GM23338 (cell line): ENCODE measurements at regions not wholly inside any gene's neighbourhood (a gene's known extent, or its start where the extent isn't known, plus 50 kb on each side); places are given as distances from the start of the nearest gene placed in this dataset.

Source experiments
- ATAC-seq: fragments of 200-7000 bp; cut with Tn5 transposase; 3 replicates; pipeline ENCODE4 v1.9.1; 2020
- DNase-seq: peaks from one replicate; pipeline ENCODE4 v3.0.0-alpha.2; 2015; ENCODE audit warnings: low spot score
- H2AFZ ChIP-seq: fragments of 200-600 bp; sonication (generic); 2 replicates; pipeline ENCODE4 v1.8.0; 2016; ENCODE audit warnings: antibody characterized with exemption, mild to moderate bottlenecking, moderate library complexity
- H3F3A ChIP-seq: fragments of 200-600 bp; sonication (generic); replicated peaks from 2 replicates; pipeline ENCODE4 v1.8.0; 2017; ENCODE audit warnings: antibody characterized with exemption, mixed run types, low read depth
- H3K27ac ChIP-seq: fragments of 200-600 bp; sonication (generic); 2 replicates; pipeline ENCODE4 v1.6.1; 2016; ENCODE audit warnings: low read depth
- H3K27me3 ChIP-seq: fragments of 200-600 bp; sonication (generic); 2 replicates; pipeline ENCODE4 v1.8.0; 2016; ENCODE audit warnings: mild to moderate bottlenecking, mixed run types, moderate library complexity; ENCODE audit not compliant: insufficient read depth
- H3K36me3 ChIP-seq: fragments of 200-600 bp; sonication (generic); 2 replicates; pipeline ENCODE4 v1.8.0; 2016; ENCODE audit warnings: mild to moderate bottlenecking; ENCODE audit not compliant: insufficient read depth
- H3K4me1 ChIP-seq: fragments of 200-600 bp; sonication (generic); 2 replicates; pipeline ENCODE4 v1.8.0; 2016; ENCODE audit warnings: mild to moderate bottlenecking, moderate library complexity; ENCODE audit not compliant: insufficient read depth
- H3K4me2 ChIP-seq: fragments of 200-600 bp; sonication (generic); 2 replicates; pipeline ENCODE4 v1.7.1; 2017; ENCODE audit warnings: mixed run types
- H3K4me3 ChIP-seq: fragments of 200-600 bp; sonication (generic); 2 replicates; pipeline ENCODE4 v1.6.1; 2016; ENCODE audit warnings: mixed run types
- H3K79me2 ChIP-seq: fragments of 200-600 bp; sonication (generic); replicated peaks from 2 replicates; pipeline ENCODE4 v1.8.0; 2017; ENCODE audit warnings: mild to moderate bottlenecking; ENCODE audit not compliant: insufficient read depth
- H3K9me2 ChIP-seq: fragments of 200-600 bp; sonication (generic); 2 replicates; pipeline ENCODE4 v1.8.0; 2017; ENCODE audit not compliant: insufficient read depth
- H4K20me1 ChIP-seq: fragments of 200-600 bp; sonication (generic); replicated peaks from 2 replicates; pipeline ENCODE4 v1.8.0; 2017; ENCODE audit warnings: mild to moderate bottlenecking; ENCODE audit not compliant: insufficient read depth
- H3K27ac Mint-ChIP-seq: 2 replicates; pipeline ENCODE4 v1.8.0; 2020; ENCODE audit warnings: inconsistent platforms, mild to moderate bottlenecking, moderate library complexity, mixed read lengths
- H3K27me3 Mint-ChIP-seq: 3 replicates; pipeline ENCODE4 v1.8.0; 2022; ENCODE audit warnings: low read depth, mild to moderate bottlenecking, moderate library complexity, mixed read lengths, inconsistent platforms; ENCODE audit not compliant: insufficient read depth, poor library complexity
- H3K36me3 Mint-ChIP-seq: 3 replicates; pipeline ENCODE4 v1.8.0; 2021; ENCODE audit warnings: low read depth, mild to moderate bottlenecking, inconsistent platforms, moderate library complexity, mixed read lengths
- H3K4me1 Mint-ChIP-seq: 3 replicates; pipeline ENCODE4 v1.8.0; 2020; ENCODE audit warnings: mild to moderate bottlenecking, inconsistent platforms, mixed read lengths
- H3K4me3 Mint-ChIP-seq: 3 replicates; pipeline ENCODE4 v1.8.0; 2021; ENCODE audit warnings: moderate library complexity, mild to moderate bottlenecking, inconsistent platforms, mixed read lengths
- H3K9me3 Mint-ChIP-seq: 3 replicates; pipeline ENCODE4 v1.8.0; 2020; ENCODE audit warnings: moderate library complexity, mild to moderate bottlenecking, inconsistent platforms, mixed read lengths
- CTCF ChIP-seq, 2 experiments: fragments of 200-600 bp in 1 of 2; sonication (generic) in 1 of 2; conservative IDR thresholded peaks; 2 replicates each; pipeline versions ENCODE4 v1.5.1 to v1.6.1; 2016 to 2017; ENCODE audit warnings: antibody characterized with exemption in 2 of 2, low read depth in 2 of 2, mild to moderate bottlenecking in 2 of 2, moderate library complexity in 1 of 2
- ETS1 ChIP-seq: IDR thresholded peaks from 2 replicates; pipeline ENCODE4 v1.6.1; 2016; ENCODE audit warnings: antibody characterized with exemption
- EZH2 ChIP-seq: fragments of 200-600 bp; sonication (generic); IDR thresholded peaks from one replicate; pipeline ENCODE4 v1.8.0; 2017; ENCODE audit warnings: antibody characterized with exemption, mild to moderate bottlenecking, low read depth; ENCODE audit not compliant: unreplicated experiment
- EZH2phosphoT487 ChIP-seq: fragments of 200-600 bp; sonication (generic); IDR thresholded peaks from one replicate; pipeline ENCODE4 v1.8.1; 2018; ENCODE audit warnings: antibody characterized with exemption; ENCODE audit not compliant: unreplicated experiment
- JUNB ChIP-seq: IDR thresholded peaks from one replicate; pipeline ENCODE4 v1.6.1; 2016; ENCODE audit warnings: antibody characterized with exemption; ENCODE audit not compliant: unreplicated experiment
- NANOG ChIP-seq: IDR thresholded peaks from 2 replicates; pipeline ENCODE4 v1.6.1; 2016; ENCODE audit warnings: antibody characterized with exemption, borderline replicate concordance
- POLR2AphosphoS5 ChIP-seq: IDR thresholded peaks from 2 replicates; pipeline ENCODE4 v1.6.1; 2016; ENCODE audit warnings: antibody characterized with exemption, low read depth
- REST ChIP-seq: IDR thresholded peaks from one replicate; pipeline ENCODE4 v1.6.1; 2018; ENCODE audit warnings: antibody characterized with exemption; ENCODE audit not compliant: unreplicated experiment
- STAT1 ChIP-seq: IDR thresholded peaks from one replicate; pipeline ENCODE4 v1.6.1; 2016; ENCODE audit warnings: antibody characterized with exemption; ENCODE audit not compliant: unreplicated experiment
- ZNF114 ChIP-seq: fragments of 250-450 bp; sonication (Bioruptor Pico); IDR thresholded peaks from 2 replicates; pipeline ENCODE4 v1.5.0; 2020; ENCODE audit warnings: mild to moderate bottlenecking, moderate library complexity
- ZNF331 ChIP-seq: fragments of 250-450 bp; sonication (Bioruptor Pico); IDR thresholded peaks from 2 replicates; pipeline ENCODE4 v1.5.0; 2020; ENCODE audit warnings: low read depth, mild to moderate bottlenecking, moderate library complexity
- ZNF462 ChIP-seq: fragments of 250-450 bp; sonication (Bioruptor Pico); IDR thresholded peaks from 2 replicates; pipeline ENCODE4 v1.5.0; 2020; ENCODE audit warnings: mild to moderate bottlenecking, moderate library complexity

- TF ChIP-seq EZH2: no peak
- TF ChIP-seq STAT1: no peak
- no peak for TF ChIP-seq ETS1
- TF ChIP-seq ZNF114: no peak
- TF ChIP-seq CTCF (conservative IDR thresholded peaks at IDR 0.05; ENCODE audit: low read depth in 2 of 2): no peak
- TF ChIP-seq EZH2phosphoT487: no peak
- no peak for TF ChIP-seq POLR2AphosphoS5
These were observed 394.3 kb upstream of the TRAM1L1 start (continued) for GRCh38 chr4:117479673-117480072.

- no peak for ATAC-seq
- Histone ChIP-seq H3K4me3 (no peak overlapping the region), H3K4me2 (no peak overlapping the region), H2AFZ (no peak overlapping the region), H3K36me3 (no peaks in the 10 kb centered on the region; the same call in 1 of the 2 replicates), H3K27ac (no peak overlapping the region), H3K9me2 (no peaks in the 10 kb centered on the region), H3F3A (no peaks in the 10 kb centered on the region), H3K27me3 (no peaks in the 10 kb centered on the region), H3K4me1 (0 out of 2 replicates have a peak, but pooled peaks cover 3% of the 10 kb centered on the region), H3K79me2 (no peaks in the 10 kb centered on the region), H4K20me1 (no peaks in the 10 kb centered on the region)
- no peak for DNase-seq
- H3K4me1 Mint-ChIP-seq: peaks cover 6% of the 10 kb centered on the region; the same call in 2 of the 3 replicates
- H3K4me3 Mint-ChIP-seq: no peak overlapping the region
- H3K27ac Mint-ChIP-seq: no peak overlapping the region
- no peaks in the 10 kb centered on the region for H3K27me3 Mint-ChIP-seq
- no peaks in the 10 kb centered on the region for H3K9me3 Mint-ChIP-seq
- no peaks in the 10 kb centered on the region for H3K36me3 Mint-ChIP-seq
- TF ChIP-seq ETS1: no peak
- no peak for TF ChIP-seq POLR2AphosphoS5
- no peak for TF ChIP-seq REST
- TF ChIP-seq JUNB: no peak
- TF ChIP-seq NANOG: no peak
- TF ChIP-seq ZNF462 (CRISPR knock-in tag): no peak
- no peak for TF ChIP-seq ZNF331 (CRISPR knock-in tag)
- no peak for TF ChIP-seq ZNF114
These were observed 396.4 kb upstream of the TRAM1L1 start for GRCh38 chr4:117481742-117482141.
